Heart right ventricle (tissue), 16 donors: ENCODE measurements at regions not wholly inside any gene's neighbourhood (a gene's known extent, or its start where the extent isn't known, plus 50 kb on each side); places are given as distances from the start of the nearest gene placed in this dataset.

ENCODE experiments used
- ATAC-seq, 8 donors: fragments of 200-7000 bp; cut with Tn5 transposase; one replicate each; pipeline ENCODE4 v1.9.1; 2020; ENCODE audit warnings: mild to moderate bottlenecking in 8 of 8, moderate library complexity in 8 of 8, moderate number of reproducible peaks in 1 of 8
- DNase-seq, 2 donors: peaks; one replicate each; pipeline ENCODE4 v3.0.0-alpha.2; 2020
- H3K27ac ChIP-seq, 10 donors: fragments of 200-600 bp; sonication (generic) in 2 of 10; one replicate each; pipeline versions ENCODE4 v1.5.0 to v1.8.0; 2020 to 2022; ENCODE audit warnings: mild to moderate bottlenecking in 3 of 10
- H3K27me3 ChIP-seq, 7 donors: fragments of 200-600 bp; one replicate each; pipeline ENCODE4 v1.8.0; 2021 to 2022; ENCODE audit warnings: mild to moderate bottlenecking in 2 of 7
- H3K36me3 ChIP-seq, 9 donors: fragments of 200-600 bp; sonication (generic) in 1 of 9; one replicate each; pipeline versions ENCODE4 v1.5.0 to v1.8.0; 2020 to 2022; ENCODE audit warnings: mild to moderate bottlenecking in 2 of 9
- H3K4me1 ChIP-seq, 9 donors: fragments of 200-600 bp; sonication (generic) in 1 of 9; one replicate each; pipeline versions ENCODE4 v1.5.0 to v1.8.0; 2020 to 2022; ENCODE audit warnings: mild to moderate bottlenecking in 4 of 9
- H3K4me3 ChIP-seq, 10 donors: fragments of 200-600 bp; sonication (generic) in 2 of 10; one replicate each; pipeline versions ENCODE4 v1.5.0 to v1.8.0; 2020 to 2022; ENCODE audit warnings: mild to moderate bottlenecking in 7 of 10, moderate library complexity in 2 of 10
- H3K9me3 ChIP-seq, 11 donors: fragments of 200-600 bp in 10 of 11; sonication (generic) in 2 of 11; one replicate each; pipeline versions ENCODE4 v1.5.0 to v1.8.0; 2013 to 2022; ENCODE audit warnings: mild to moderate bottlenecking in 2 of 11, control low read depth in 1 of 11, moderate library complexity in 1 of 11
- WGBS, 2 donors: extraction: QIAGEN DNeasy Blood & Tissue Kit; methylation state at CpG; one replicate each; pipeline ENCODE4 v1.1.7; 2013; ENCODE audit warnings: inconsistent platforms in 1 of 2; 5-methylcytosine and 5-hydroxymethylcytosine counted together
- intact Hi-C, 10 donors: fragments of 100-400 bp; cut with DNase I; formaldehyde crosslinking; loops; one replicate each; pipeline versions ENCODE4 v1.11.1 to v1.14.2; 2022
- TF ChIP-seq, protein P1 (sequence below), 9 donors: fragments of 200-600 bp; sonication (generic) in 2 of 9; IDR thresholded peaks; one replicate each; pipeline versions ENCODE4 v1.5.0 to v1.8.0; 2021 to 2022; ENCODE audit warnings: antibody characterized with exemption in 9 of 9, mild to moderate bottlenecking in 5 of 9, moderate library complexity in 1 of 9
- donor health status: Arrhythmogenic right ventricular cardiomyopathy.
- donor health status: ischemic (EF 13 %, LVEDD 7.1; RV severe dilation, severe dysfunction).
- donor health status: healthy with polysubstance abuse.
- donor health status: DM: no; HTN: yes; CAD: no.
- donor health status: DM: no; HTN: no; CAD: no.
- donor health status: ischemic (EF 25% LVEDD 6.9; RV normal size, moderate dysfunction).
- donor health status: ischemic (EF 25% LVEDD 5.7; RV mildly dilated, moderate dysfunction).
- donor health status: healthy.
- donor health status: DM: yes; HTN: yes; CAD: no.
- donor health status: Ischemic cardiomyopathy.
- donor health status: ischemic (EF 35%, LVEDD 5.7; RV mildly dilated, moderate dysfunction).
- donor health status: nonischemic (EF 11% LVEDD 7.7; RV severe dilation, severe dysfunction).
- donor health status: DM: yes; HTN: yes; CAD: no.
- donor health status: PGD.
- donor health status: ischemic (EF 29% LVEDD 5.4; RV normal size, mild dysfunction).
- donor health status: nonischemic (EF 23%, LVEDD 6.1; RV moderate dilation, normal function).

DNA sequence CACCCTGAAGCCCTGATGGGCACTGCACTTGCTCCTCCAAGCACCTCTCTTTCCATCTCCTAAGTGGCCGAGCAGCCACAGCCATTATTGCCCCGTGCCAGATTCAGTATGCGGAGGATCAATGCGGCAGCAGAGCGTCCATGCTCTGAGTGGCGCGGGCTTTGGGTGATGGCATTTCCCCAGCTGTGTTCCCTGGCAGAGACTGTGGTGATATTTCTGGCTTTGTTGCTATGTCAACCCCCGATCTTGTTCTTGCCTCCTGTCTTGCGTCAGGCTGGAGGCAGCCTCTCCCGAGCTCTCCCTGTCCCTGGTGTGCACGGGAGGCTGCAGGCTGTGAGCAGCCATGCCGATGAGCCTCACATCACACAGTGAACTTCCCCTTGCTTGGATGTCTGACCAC, 1018.6 kb downstream of the TBC1D22A start:
- peaks cover 0 to 41% (median 18%) of the 10 kb centered on the region in 7 donors for H3K27me3 ChIP-seq
- no peak overlapping the region for H3K4me3 ChIP-seq
- WGBS, 2 donors: 79 to 87% methylated on average over 12 of the region's 12 CpGs
- no peaks in the 10 kb centered on the region for H3K36me3 ChIP-seq
- TF ChIP-seq, protein P1, sequence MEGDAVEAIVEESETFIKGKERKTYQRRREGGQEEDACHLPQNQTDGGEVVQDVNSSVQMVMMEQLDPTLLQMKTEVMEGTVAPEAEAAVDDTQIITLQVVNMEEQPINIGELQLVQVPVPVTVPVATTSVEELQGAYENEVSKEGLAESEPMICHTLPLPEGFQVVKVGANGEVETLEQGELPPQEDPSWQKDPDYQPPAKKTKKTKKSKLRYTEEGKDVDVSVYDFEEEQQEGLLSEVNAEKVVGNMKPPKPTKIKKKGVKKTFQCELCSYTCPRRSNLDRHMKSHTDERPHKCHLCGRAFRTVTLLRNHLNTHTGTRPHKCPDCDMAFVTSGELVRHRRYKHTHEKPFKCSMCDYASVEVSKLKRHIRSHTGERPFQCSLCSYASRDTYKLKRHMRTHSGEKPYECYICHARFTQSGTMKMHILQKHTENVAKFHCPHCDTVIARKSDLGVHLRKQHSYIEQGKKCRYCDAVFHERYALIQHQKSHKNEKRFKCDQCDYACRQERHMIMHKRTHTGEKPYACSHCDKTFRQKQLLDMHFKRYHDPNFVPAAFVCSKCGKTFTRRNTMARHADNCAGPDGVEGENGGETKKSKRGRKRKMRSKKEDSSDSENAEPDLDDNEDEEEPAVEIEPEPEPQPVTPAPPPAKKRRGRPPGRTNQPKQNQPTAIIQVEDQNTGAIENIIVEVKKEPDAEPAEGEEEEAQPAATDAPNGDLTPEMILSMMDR (IDR thresholded peaks at IDR 0.05): no peak
- H3K27ac ChIP-seq: no peak overlapping the region
- no peak for DNase-seq
- no peaks in the 10 kb centered on the region for H3K4me1 ChIP-seq
- H3K9me3 ChIP-seq: peaks cover 0 to 15% (median 0%) of the 10 kb centered on the region in 11 donors
- intact Hi-C loops: no loop called here
- ATAC-seq: no peak

DNA sequence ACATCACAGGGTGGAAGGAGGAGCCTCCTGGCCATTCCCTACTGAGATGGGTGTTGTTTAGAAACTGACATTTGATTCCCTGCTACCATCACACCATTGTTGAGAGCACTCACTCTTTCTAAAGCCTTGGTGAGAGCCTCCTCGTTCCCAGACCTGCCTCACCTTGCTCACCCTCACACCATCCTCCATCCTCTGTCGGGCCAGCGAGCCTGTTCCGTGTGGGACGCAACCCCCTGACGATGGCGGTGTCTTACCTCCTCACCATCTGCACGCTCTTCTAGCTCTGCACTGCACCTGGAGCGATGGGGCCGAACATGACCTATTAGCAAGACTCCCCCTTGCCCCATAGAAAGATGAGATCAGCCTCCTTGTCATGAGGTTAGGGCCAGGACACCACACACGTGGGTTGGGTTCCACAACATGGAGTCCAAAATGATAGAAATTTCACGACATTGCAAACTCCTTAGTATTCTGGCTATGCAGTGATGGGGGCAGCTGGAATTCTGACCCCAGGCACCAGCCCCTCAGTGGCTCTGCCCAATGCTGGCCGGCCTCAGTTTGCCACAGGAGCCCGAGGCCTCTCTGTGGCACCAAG, 1017.9 kb downstream of the TBC1D22A start:
- 84 to 89% methylated on average over 14 of the region's 14 CpGs for WGBS, 2 donors
- ATAC-seq: no peak

GRCh38 chr22:47779474-47779873, 1017.0 kb downstream of the TBC1D22A start:
- Histone ChIP-seq H3K36me3 (no peaks in the 10 kb centered on the region), H3K27me3 (peaks cover 0 to 27% (median 8%) of the 10 kb centered on the region in 7 donors), H3K9me3 (peaks cover 0 to 4% (median 0%) of the 10 kb centered on the region in 11 donors), H3K4me1 (no peaks in the 10 kb centered on the region), H3K27ac (no peak overlapping the region), H3K4me3 (no peak overlapping the region)
- WGBS, 2 donors: 13 to 14% methylated on average over 7 of the region's 7 CpGs
- no peak for DNase-seq
- no peak for ATAC-seq
- intact Hi-C loops: no loop called here
- TF ChIP-seq, protein P1 (IDR thresholded peaks at IDR 0.05): no peak

More for the DNA sequence above, 1017.9 kb downstream of the TBC1D22A start:
- Histone ChIP-seq H3K9me3 (peaks cover 0 to 10% (median 0%) of the 10 kb centered on the region in 11 donors), H3K4me3 (no peak overlapping the region), H3K4me1 (no peaks in the 10 kb centered on the region), H3K27ac (no peak overlapping the region), H3K36me3 (no peaks in the 10 kb centered on the region), H3K27me3 (peaks cover 0 to 35% (median 16%) of the 10 kb centered on the region in 7 donors)
- no peak for DNase-seq
- intact Hi-C loops: no loop called here
- TF ChIP-seq, protein P1 (IDR thresholded peaks at IDR 0.05): no peak

GRCh38 chr22:47778160-47778658, 1015.8 kb downstream of the TBC1D22A start:
- H3K27ac ChIP-seq: no peak overlapping the region
- H3K36me3 ChIP-seq: no peaks in the 10 kb centered on the region
- no peaks in the 10 kb centered on the region for H3K4me1 ChIP-seq
- DNase-seq: no peak
- WGBS, 2 donors: 87 to 90% methylated on average over 13 of the region's 13 CpGs
- TF ChIP-seq, protein P1 (IDR thresholded peaks at IDR 0.05): no peak
- intact Hi-C loops: no loop called here
- no peak for ATAC-seq
- H3K27me3 ChIP-seq: peaks cover 0 to 17% (median 4%) of the 10 kb centered on the region in 7 donors
- peaks cover 0 to 4% (median 0%) of the 10 kb centered on the region in 11 donors for H3K9me3 ChIP-seq
- no peak overlapping the region for H3K4me3 ChIP-seq
